Testis (tissue), 2 donors: ENCODE measurements at regions not wholly inside any gene's neighbourhood (a gene's known extent, or its start where the extent isn't known, plus 50 kb on each side); places are given as distances from the start of the nearest gene placed in this dataset.
"Not testable (repeated sequence)": the region's sequence is repeated elsewhere in the genome, so short reads cannot be mapped to it uniquely, and the experiment has no call there.

Experiments used
- DNase-seq: peaks from one replicate; pipeline ENCODE4 v3.0.0-alpha.2; 2019
- H3K27ac ChIP-seq, 2 donors: fragments of 200-600 bp; sonication (generic); one replicate each; pipeline ENCODE4 v1.5.1; 2019
- H3K27me3 ChIP-seq: fragments of 200-600 bp; sonication (generic); one replicate; pipeline ENCODE4 v1.5.1; 2019
- H3K36me3 ChIP-seq: fragments of 200-600 bp; sonication (generic); one replicate; pipeline ENCODE4 v1.5.1; 2017; ENCODE audit warnings: low read depth; ENCODE audit errors: missing control alignments
- H3K4me1 ChIP-seq: fragments of 200-600 bp; sonication (generic); one replicate; pipeline ENCODE4 v1.5.1; 2019
- H3K4me3 ChIP-seq, 2 donors: fragments of 200-600 bp; sonication (generic); one replicate each; pipeline ENCODE4 v1.5.1; 2017 to 2019
- H3K9me3 ChIP-seq: fragments of 200-600 bp; sonication (generic); one replicate; pipeline ENCODE4 v1.5.1; 2017
- POLR2A ChIP-seq: fragments of 450-650 bp; IDR thresholded peaks from one replicate; pipeline ENCODE4 v1.6.1; 2017; ENCODE audit warnings: antibody characterized with exemption, mild to moderate bottlenecking, moderate library complexity
- WGBS, 2 donors: methylation state at CpG; one replicate each; pipeline ENCODE4 v1.1.5; 2018; 5-methylcytosine and 5-hydroxymethylcytosine counted together
- intact Hi-C: fragments of 100-400 bp; cut with DNase I; formaldehyde crosslinking; loops from one replicate; pipeline ENCODE4 v1.15.1; 2023; ENCODE audit warnings: low total_unique reads
- TF ChIP-seq, protein P1 (sequence below), 3 experiments: fragments of 450-650 bp in 2 of 3; fragments of 200-600 bp in 1 of 3; sonication (generic) in 1 of 3; IDR thresholded peaks; one replicate each; pipeline ENCODE4 v1.5.1; 2016 to 2019; ENCODE audit warnings: antibody characterized with exemption in 3 of 3, mild to moderate bottlenecking in 2 of 3, moderate library complexity in 1 of 3

DNA sequence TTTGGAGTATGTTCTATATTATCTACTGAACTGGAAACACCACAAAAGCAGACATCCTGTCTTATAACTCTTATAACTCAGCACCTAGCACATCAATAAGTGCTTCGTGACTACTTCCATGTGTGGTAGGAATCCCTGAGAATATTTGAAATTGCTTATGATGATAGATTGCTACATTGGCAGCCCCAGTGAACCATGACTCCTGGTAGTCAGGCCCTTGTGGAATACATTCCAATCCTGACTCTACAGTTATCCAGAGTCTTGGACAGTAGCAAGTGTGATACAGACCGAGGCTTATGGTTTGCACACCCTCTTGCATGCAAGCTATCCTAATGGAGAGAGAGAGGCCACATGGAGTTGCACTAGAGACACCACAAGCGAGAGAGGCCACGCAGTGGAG, 59.5 kb upstream of the PHF21A start:
- no peak for DNase-seq
- Histone ChIP-seq H3K9me3 (no peaks in the 10 kb centered on the region), H3K27me3 (no peaks in the 10 kb centered on the region), H3K36me3 (no peaks in the 10 kb centered on the region), H3K27ac (no peak overlapping the region), H3K4me1 (no peaks in the 10 kb centered on the region), H3K4me3 (no peak overlapping the region)
- TF ChIP-seq, protein P1, sequence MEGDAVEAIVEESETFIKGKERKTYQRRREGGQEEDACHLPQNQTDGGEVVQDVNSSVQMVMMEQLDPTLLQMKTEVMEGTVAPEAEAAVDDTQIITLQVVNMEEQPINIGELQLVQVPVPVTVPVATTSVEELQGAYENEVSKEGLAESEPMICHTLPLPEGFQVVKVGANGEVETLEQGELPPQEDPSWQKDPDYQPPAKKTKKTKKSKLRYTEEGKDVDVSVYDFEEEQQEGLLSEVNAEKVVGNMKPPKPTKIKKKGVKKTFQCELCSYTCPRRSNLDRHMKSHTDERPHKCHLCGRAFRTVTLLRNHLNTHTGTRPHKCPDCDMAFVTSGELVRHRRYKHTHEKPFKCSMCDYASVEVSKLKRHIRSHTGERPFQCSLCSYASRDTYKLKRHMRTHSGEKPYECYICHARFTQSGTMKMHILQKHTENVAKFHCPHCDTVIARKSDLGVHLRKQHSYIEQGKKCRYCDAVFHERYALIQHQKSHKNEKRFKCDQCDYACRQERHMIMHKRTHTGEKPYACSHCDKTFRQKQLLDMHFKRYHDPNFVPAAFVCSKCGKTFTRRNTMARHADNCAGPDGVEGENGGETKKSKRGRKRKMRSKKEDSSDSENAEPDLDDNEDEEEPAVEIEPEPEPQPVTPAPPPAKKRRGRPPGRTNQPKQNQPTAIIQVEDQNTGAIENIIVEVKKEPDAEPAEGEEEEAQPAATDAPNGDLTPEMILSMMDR (IDR thresholded peaks at IDR 0.05), result no peak
- no peak for TF ChIP-seq POLR2A
- WGBS, 2 donors, result 85 to 88% methylated on average over 4 of the region's 4 CpGs
- intact Hi-C loops, result no loop called here

DNA sequence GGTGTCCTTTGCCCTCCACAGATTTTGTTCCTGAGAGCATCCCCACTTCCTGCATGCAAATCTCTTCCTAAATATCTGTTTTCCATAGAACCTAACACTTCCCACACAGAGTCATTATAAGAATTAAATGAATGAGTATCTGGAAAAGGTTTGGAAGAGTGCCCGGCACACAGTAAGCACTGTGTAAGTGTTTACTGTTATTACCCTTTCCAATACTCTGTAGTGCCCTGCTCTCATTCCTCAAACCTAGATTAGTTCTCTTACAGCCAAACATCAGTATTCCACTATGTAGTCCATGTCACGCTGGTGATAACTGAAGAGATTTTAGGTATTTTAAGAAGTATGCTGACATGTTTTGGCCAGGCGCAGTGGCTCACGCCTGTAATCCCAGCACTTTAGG, 57.3 kb upstream of the PHF21A start:
- H3K4me1 ChIP-seq, result no peaks in the 10 kb centered on the region
- H3K27ac ChIP-seq, result no peak overlapping the region
- TF ChIP-seq POLR2A, result no peak
- TF ChIP-seq, protein P1 (IDR thresholded peaks at IDR 0.05), result no peak
- 92 to 95% methylated on average over 4 of the region's 4 CpGs for WGBS, 2 donors
- no peaks in the 10 kb centered on the region for H3K9me3 ChIP-seq
- no peaks in the 10 kb centered on the region for H3K27me3 ChIP-seq
- no peak for DNase-seq
- no peak overlapping the region for H3K4me3 ChIP-seq
- no peaks in the 10 kb centered on the region for H3K36me3 ChIP-seq
- intact Hi-C loops, result no loop called here

DNA sequence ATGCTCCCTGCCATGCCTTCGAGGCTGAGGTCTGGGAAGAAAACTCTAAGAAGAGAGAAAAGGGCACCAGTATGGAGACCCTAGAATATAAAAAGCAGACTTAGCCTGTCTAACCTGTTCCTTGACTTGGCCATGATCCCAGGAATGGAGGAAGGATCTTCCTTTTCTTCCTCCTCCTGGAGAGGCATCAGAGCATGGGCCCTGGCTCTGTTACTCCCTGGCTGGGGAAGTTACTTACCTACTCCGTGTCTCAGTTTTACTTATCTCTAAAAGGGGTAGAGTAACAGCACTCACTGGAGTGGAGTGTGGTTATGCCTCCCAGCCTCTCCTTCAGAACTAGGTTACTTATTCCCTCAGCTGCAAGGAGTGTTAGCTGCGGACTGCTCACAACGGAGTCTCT, 55.2 kb upstream of the PHF21A start:
- no peak overlapping the region for H3K4me3 ChIP-seq
- 75 to 88% methylated on average over 4 of the region's 4 CpGs for WGBS, 2 donors
- TF ChIP-seq, protein P1 (IDR thresholded peaks at IDR 0.05), result no peak
- TF ChIP-seq POLR2A, result no peak
- H3K27me3 ChIP-seq, result no peaks in the 10 kb centered on the region
- no peak overlapping the region for H3K27ac ChIP-seq
- H3K9me3 ChIP-seq, result no peaks in the 10 kb centered on the region
- intact Hi-C loops, result no loop called here
- no peak for DNase-seq
- H3K36me3 ChIP-seq, result no peaks in the 10 kb centered on the region
- no peaks in the 10 kb centered on the region for H3K4me1 ChIP-seq

DNA sequence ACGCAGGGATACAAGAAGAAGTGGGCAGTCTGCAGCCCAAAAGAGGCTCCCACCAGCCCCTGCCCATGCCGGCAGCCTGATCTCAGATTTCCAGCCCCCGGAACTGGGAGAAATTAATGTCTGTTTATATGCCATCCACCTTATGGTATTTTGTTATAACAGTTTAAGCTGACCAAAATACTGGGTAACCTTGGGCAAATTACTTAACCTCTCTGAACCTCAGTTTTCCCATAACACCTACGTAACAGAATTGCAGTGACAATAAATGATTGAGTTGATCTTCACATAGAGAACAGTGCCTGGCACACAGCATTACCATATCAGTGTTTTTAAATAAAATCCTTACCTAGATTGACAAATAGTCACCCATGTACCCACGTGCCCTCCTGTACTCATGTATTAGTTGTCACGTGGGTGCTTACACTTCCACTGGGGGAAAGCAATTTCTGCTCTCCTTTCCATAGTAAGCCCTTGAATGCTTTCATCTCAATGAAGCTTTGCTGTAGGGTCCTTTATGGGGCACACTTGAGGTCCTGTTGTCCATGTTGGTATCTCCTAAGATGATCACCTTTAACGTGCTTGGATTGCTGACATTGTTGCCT, 54.2 kb upstream of the PHF21A start:
- H3K4me1 ChIP-seq, result no peaks in the 10 kb centered on the region
- no peak overlapping the region for H3K4me3 ChIP-seq
- H3K27ac ChIP-seq, result no peak overlapping the region
- no peak for DNase-seq
- intact Hi-C loops, result no loop called here
- H3K9me3 ChIP-seq, result no peaks in the 10 kb centered on the region
- TF ChIP-seq, protein P1 (IDR thresholded peaks at IDR 0.05), result no peak
- no peak for TF ChIP-seq POLR2A
- no peaks in the 10 kb centered on the region for H3K27me3 ChIP-seq
- H3K36me3 ChIP-seq, result no peaks in the 10 kb centered on the region
- 81% methylated on average over 7 of the region's 7 CpGs for WGBS, 2 donors

DNA sequence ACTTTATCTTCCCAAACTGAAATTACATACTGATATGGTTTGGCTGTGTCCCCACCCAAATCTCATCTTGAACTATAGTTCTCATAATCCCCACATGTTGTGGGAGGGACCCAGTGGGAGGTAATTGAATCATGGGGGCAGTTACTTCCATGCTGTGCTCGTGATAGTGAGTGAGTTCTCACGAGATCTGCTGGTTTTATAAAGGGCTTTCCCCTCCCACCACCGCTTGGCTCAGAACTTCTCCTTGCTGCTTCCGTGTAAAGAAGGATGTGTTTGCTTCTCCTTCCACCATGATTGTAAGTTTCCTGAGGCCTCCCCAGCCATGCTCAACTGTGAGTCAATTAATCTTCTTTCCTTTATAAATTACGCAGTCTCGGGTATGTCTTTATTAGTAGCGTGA, 50.4 kb upstream of the PHF21A start:
- H3K4me3 ChIP-seq, H3K9me3 ChIP-seq, H3K4me1 ChIP-seq, H3K36me3 ChIP-seq, H3K27ac ChIP-seq, H3K27me3 ChIP-seq, DNase-seq, intact Hi-C loops: not testable (repeated sequence)
- 64 to 78% methylated on average over 7 of the region's 7 CpGs for WGBS, 2 donors
